PC-9 (cell line): ENCODE measurements at regions not wholly inside any gene's neighbourhood (a gene's known extent, or its start where the extent isn't known, plus 50 kb on each side); places are given as distances from the start of the nearest gene placed in this dataset.

Experiments used
- EZH2 ChIP-seq: fragments of 200-600 bp; sonication (generic); IDR thresholded peaks from 2 replicates; pipeline ENCODE4 v1.8.0; 2017; ENCODE audit warnings: antibody characterized with exemption, low read depth
- TF ChIP-seq, protein P1 (sequence below): fragments of 200-600 bp; sonication (generic); conservative IDR thresholded peaks from 2 replicates; pipeline ENCODE4 v1.6.1; 2017; ENCODE audit warnings: mixed run types, antibody characterized with exemption, mild to moderate bottlenecking, moderate library complexity

DNA sequence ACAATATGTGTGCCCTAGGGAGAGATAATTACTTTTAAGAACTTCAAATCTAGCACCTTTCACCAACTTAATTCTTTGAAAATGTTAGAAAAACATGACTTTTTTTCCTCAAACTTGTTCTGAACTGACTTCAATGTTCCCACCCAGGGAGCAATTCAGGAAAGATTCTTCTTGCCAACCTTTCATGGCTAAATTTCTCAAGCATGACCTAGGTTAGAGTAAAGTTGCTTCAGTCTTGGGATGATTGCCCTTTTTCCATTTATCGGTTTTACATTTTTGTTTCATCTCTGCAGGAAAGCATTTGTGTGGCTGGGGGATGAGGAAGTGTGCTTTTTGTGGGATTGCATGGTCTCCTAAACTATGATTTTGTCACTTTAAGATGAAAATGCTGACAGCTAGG is 647.7 kb downstream of the LTN1 start:
- TF ChIP-seq, protein P1, sequence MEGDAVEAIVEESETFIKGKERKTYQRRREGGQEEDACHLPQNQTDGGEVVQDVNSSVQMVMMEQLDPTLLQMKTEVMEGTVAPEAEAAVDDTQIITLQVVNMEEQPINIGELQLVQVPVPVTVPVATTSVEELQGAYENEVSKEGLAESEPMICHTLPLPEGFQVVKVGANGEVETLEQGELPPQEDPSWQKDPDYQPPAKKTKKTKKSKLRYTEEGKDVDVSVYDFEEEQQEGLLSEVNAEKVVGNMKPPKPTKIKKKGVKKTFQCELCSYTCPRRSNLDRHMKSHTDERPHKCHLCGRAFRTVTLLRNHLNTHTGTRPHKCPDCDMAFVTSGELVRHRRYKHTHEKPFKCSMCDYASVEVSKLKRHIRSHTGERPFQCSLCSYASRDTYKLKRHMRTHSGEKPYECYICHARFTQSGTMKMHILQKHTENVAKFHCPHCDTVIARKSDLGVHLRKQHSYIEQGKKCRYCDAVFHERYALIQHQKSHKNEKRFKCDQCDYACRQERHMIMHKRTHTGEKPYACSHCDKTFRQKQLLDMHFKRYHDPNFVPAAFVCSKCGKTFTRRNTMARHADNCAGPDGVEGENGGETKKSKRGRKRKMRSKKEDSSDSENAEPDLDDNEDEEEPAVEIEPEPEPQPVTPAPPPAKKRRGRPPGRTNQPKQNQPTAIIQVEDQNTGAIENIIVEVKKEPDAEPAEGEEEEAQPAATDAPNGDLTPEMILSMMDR = no peak
- no peak for TF ChIP-seq EZH2
